ENCODE measurements at regions not wholly inside any gene's neighbourhood (a gene's known extent, or its start where the extent isn't known, plus 50 kb on each side); places are given as distances from the start of the nearest gene placed in this dataset.

DNA sequence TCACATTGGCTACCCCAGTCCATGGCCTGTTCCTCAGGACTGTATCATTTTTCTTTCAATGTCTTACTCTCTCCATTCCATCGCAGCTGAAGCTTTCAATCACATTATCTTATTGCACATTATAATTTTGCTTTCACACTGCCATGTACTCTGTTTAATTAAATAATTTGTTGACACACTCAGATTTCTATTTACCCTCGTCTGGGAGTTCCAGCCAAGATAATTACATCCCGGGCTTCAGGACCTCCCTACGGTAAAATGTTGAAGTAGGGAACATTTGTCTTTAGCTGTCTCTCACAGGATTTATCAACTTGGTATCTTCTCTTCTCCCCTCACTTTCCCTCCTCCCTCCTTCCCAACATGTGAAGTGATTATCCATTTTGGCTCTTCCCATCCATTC, 177.2 kb upstream of the RASSF8 start:
- H3K4ac ChIP-seq (ENCODE audit: low read depth, low read length) = no peak overlapping the region
- no peak overlapping the region for H2BK12ac ChIP-seq (ENCODE audit: insufficient read length, low read depth, low read length)
- no peak overlapping the region for H2BK5ac ChIP-seq (ENCODE audit: insufficient read length, low read length)
- no peaks in the 10 kb centered on the region for H4K20me1 ChIP-seq (ENCODE audit: control insufficient read depth, insufficient read depth, insufficient read length)
- no peak overlapping the region for H3T11ph ChIP-seq (ENCODE audit: low read length)
- no peak for DNase-seq
- no peak overlapping the region for H3K56ac ChIP-seq (ENCODE audit: insufficient read length, low read depth, low read length)
- H3K27me3 ChIP-seq (ENCODE audit: insufficient read depth, low read length) = no peaks in the 10 kb centered on the region
- H2BK15ac ChIP-seq (ENCODE audit: low read depth, low read length) = no peak overlapping the region
- TF ChIP-seq, protein P1, sequence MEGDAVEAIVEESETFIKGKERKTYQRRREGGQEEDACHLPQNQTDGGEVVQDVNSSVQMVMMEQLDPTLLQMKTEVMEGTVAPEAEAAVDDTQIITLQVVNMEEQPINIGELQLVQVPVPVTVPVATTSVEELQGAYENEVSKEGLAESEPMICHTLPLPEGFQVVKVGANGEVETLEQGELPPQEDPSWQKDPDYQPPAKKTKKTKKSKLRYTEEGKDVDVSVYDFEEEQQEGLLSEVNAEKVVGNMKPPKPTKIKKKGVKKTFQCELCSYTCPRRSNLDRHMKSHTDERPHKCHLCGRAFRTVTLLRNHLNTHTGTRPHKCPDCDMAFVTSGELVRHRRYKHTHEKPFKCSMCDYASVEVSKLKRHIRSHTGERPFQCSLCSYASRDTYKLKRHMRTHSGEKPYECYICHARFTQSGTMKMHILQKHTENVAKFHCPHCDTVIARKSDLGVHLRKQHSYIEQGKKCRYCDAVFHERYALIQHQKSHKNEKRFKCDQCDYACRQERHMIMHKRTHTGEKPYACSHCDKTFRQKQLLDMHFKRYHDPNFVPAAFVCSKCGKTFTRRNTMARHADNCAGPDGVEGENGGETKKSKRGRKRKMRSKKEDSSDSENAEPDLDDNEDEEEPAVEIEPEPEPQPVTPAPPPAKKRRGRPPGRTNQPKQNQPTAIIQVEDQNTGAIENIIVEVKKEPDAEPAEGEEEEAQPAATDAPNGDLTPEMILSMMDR (conservative IDR thresholded peaks at IDR 0.05) = no peak
- no peaks in the 10 kb centered on the region for H3K9me3 ChIP-seq (ENCODE audit: control insufficient read depth, low read depth, low read length)
- no peak overlapping the region for H3K18ac ChIP-seq (ENCODE audit: insufficient read length, low read depth, low read length)
- no peak overlapping the region for H2BK120ac ChIP-seq (ENCODE audit: low read depth, low read length, poor library complexity, severe bottlenecking)
- no peaks in the 10 kb centered on the region for H3K36me3 Mint-ChIP-seq (ENCODE audit: insufficient read depth in 1 of 3, low read depth in 3 of 3)
- no peak overlapping the region for H4K8ac ChIP-seq (replicated peaks; ENCODE audit: insufficient read length, low read depth, low read length)
- H2BK20ac ChIP-seq (ENCODE audit: low read depth, low read length, poor library complexity, severe bottlenecking) = no peak overlapping the region
- no peak overlapping the region for H3K4me2 ChIP-seq (ENCODE audit: insufficient read depth, insufficient read length, low read length)
- H3K9me3 Mint-ChIP-seq = no peaks in the 10 kb centered on the region
- H3K4me1 ChIP-seq (ENCODE audit: insufficient read depth, low read length) = peaks cover 2% of the 10 kb centered on the region; the same call in 1 of the 2 replicates
- H3K4me3 Mint-ChIP-seq = no peak overlapping the region
- peaks cover 4 to 11% of the 10 kb centered on the region in 2 experiments for H3K4me1 Mint-ChIP-seq
- no peak overlapping the region for H4K5ac ChIP-seq (ENCODE audit: insufficient read length, low read depth, low read length)
- no peak overlapping the region for H2AFZ ChIP-seq (ENCODE audit: low read length)
- no CpG with 5 or more reads among the region's 4 CpGs for WGBS (ENCODE audit: extremely low coverage, insufficient read length, low lambda C conversion rate)
- H3K23me2 ChIP-seq (ENCODE audit: insufficient read length, low read depth, low read length, poor library complexity, severe bottlenecking) = no peaks in the 10 kb centered on the region
- no peak overlapping the region for H4K91ac ChIP-seq (ENCODE audit: insufficient read length, low read depth, low read length)
- no peak overlapping the region for H3K14ac ChIP-seq (ENCODE audit: insufficient read depth, low read length)
- H3K23ac ChIP-seq (ENCODE audit: insufficient read length, low read depth, low read length) = no peak overlapping the region
- H3K79me1 ChIP-seq (ENCODE audit: insufficient read depth, low read depth, low read length, poor library complexity, severe bottlenecking) = no peaks in the 10 kb centered on the region
- H3K79me2 ChIP-seq (ENCODE audit: insufficient read depth, low read length) = no peaks in the 10 kb centered on the region
- H3K9ac ChIP-seq (ENCODE audit: extremely low read depth, insufficient read length, low read length) = no peak overlapping the region
- H3K27ac ChIP-seq (ENCODE audit: insufficient read length, low read depth, low read length) = no peak overlapping the region
- H3K27ac Mint-ChIP-seq = no peak overlapping the region; a peak in 1 of 7 replicates
- H2AK5ac ChIP-seq (ENCODE audit: insufficient read length, low read length) = no peak overlapping the region
- H3K27me3 Mint-ChIP-seq (ENCODE audit: low read depth) = no peaks in the 10 kb centered on the region
